ENCODE measurements at regions not wholly inside any gene's neighbourhood (a gene's known extent, or its start where the extent isn't known, plus 50 kb on each side); places are given as distances from the start of the nearest gene placed in this dataset.
"Not testable (repeated sequence)": the region's sequence is repeated elsewhere in the genome, so short reads cannot be mapped to it uniquely, and the experiment has no call there.

DNA sequence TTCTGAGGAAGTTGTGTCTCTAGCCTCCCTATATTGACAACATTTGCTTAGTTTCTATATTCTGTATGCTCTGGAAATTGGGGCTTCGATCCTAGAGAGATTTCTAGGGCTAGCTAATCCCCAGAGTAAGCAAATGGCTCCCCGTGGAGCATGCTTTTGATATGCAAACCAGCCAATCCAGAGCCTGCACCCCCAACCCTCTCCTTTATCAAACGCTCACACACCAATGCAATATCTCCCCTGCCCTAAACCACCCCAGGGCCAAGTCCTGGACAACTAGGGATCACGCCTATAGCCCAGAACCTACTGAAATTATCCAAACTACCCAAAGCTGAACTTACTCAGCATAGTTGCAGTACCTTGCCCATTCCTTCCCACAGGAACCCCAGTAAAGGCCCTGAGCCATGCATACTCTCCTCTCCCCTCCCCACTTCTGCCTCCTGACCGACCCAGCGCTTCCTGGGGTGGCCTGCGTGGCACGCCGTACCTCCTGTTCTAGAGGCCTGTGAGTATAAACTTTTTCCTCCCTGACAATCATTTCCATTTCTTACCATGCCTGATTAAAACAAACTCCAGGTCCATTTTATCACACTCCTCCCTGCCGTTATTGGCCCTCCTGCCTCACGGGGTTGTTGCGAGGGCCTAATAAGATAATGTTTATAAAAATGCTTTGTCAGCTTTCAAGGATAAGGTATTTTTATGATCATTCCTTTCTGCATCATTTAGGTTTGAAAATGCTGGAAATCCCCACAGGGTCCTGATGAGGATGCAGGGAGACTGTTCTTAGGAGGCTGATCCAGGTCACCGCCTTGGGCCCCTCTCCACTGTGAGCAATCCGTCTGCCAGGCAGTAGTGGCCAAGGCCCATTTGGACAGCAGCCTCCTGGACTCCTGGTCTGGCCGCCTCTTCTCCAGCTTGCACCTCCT is 102.7 kb downstream of the TENT5C start:
- no peak for DNase-seq

- DNase-seq: no peak
Observed at GRCh38 chr1:117709249-117709691, 103.4 kb downstream of the TENT5C start.

DNA sequence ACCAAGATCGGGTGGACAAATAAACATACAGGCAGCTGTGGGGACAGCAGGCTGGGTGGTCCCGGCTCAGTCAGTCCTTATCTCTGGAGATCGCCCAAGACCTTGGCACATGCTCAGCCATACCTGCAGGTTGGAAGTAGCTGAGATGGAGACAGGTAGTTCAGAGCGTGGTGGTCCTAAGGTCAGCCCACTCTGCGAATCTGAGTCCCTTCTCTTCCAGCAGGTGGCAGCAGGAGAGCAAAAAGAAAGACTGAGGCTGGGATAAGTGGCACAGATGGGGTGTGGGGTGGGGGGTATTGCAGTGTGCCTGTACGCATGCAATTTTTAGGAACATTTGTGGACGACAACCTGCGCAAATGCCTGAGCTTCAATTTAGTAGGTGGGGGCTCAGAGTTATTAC is 104.9 kb downstream of the TENT5C start:
- no peak for DNase-seq

GRCh38 chr1:117712621-117713020 is 106.8 kb downstream of the TENT5C start:
- DNase-seq: no peak

GRCh38 chr1:117714546-117714945 is 108.7 kb downstream of the TENT5C start:
- DNase-seq: no peak

DNA sequence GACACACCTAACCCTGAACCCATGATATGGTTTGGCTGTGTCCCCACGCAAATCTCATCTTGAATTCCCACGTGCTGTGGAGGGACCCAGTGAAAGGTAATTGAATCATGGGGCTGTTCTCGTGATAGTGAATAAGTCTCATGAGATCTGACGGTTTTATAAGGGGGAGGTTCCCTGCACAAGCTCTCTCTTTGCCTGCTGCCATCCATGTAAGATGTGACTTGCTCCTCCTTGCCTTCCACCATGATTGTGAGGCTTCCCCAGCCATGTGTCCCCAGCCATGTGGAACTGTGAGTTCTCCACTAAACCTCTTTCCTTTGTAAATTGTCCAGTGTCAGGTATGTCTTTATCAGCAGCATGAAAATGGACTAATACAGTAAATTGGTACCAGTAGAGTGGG is 110.2 kb downstream of the TENT5C start:
- not testable (repeated sequence) for DNase-seq

DNA sequence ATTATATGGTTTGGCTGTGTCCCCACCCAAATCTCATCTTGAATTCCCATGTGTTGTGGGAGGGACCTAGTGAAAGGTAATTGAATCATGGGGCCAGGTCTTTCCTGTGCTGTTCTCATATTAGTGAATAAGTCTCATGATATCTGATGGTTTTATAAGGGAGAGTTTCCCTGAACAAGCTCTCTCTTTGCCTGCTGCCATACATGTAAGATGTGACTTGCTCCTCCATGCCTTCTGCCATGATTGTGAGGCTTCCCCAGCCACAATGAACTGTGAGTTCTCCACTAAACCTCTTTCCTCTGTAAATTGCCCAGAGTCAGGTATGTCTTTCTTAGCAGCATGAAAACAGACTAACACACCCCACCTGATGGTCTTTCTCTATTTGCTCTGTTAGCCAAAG is 112.1 kb downstream of the TENT5C start:
- DNase-seq: not testable (repeated sequence)

DNA sequence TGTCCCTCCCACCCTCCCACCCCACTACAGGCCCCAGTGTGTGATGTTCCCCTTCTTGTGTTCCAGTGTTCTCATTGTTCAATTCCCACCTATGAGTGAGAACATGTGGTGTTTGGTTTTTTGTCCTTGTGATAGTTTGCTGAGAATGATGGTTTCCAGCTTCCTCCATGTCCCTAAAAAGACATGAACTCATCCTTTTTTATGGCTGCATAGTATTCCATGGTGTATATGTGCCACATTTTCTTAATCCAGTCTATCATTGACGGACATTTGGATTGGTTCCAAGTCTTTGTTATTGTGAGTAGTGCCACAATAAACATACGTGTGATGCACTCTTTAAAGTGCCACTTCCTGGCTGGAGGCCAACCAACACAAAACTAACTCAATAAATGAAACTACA is 112.7 kb downstream of the TENT5C start:
- not testable (repeated sequence) for DNase-seq

DNA sequence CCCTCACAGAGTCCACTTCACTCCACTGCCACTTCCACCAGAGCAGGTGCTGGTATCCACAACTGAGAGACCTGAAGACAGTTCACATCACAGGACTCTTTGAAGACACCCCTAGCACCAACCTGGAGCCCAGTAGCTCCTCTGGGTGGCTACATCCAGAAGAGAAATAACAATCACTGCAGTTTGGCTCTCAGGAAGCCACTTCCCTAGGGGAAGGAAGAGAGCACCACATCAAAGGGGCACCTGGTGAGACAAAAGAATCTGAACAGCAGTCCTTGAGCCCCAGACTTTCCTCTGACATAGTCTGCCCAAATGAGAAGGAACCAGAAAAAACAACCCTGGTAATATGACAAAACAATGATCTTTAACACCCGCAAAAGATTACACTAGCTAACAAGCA is 113.2 kb downstream of the TENT5C start:
- peak; percentile 68 for DNase-seq

- DNase-seq: no peak
Observed at GRCh38 chr1:117732065-117732797, 126.4 kb downstream of the TENT5C start.

- no peak for DNase-seq
Observed at GRCh38 chr1:117732956-117733355, 127.1 kb downstream of the TENT5C start.

DNA sequence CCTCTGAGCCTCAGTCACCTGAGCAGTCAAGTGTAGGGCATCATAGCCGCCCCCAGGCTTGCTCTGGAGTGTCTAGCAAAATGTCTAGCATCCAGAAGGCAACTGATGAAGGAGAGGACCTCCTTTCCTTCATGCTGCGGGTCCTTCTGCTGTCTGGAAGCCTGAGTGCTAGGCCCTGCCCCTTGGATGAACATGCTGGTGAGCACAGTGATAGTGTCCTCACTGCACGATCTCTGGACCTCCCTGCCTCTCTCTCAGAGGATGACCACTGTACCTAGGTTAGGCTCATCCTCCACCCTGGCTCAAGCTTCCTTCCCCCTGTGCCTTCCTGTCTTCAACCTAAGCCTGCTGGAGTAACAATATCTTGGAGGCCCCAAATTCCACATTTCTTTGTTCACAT is 128.6 kb downstream of the TENT5C start:
- no peak for DNase-seq

DNA sequence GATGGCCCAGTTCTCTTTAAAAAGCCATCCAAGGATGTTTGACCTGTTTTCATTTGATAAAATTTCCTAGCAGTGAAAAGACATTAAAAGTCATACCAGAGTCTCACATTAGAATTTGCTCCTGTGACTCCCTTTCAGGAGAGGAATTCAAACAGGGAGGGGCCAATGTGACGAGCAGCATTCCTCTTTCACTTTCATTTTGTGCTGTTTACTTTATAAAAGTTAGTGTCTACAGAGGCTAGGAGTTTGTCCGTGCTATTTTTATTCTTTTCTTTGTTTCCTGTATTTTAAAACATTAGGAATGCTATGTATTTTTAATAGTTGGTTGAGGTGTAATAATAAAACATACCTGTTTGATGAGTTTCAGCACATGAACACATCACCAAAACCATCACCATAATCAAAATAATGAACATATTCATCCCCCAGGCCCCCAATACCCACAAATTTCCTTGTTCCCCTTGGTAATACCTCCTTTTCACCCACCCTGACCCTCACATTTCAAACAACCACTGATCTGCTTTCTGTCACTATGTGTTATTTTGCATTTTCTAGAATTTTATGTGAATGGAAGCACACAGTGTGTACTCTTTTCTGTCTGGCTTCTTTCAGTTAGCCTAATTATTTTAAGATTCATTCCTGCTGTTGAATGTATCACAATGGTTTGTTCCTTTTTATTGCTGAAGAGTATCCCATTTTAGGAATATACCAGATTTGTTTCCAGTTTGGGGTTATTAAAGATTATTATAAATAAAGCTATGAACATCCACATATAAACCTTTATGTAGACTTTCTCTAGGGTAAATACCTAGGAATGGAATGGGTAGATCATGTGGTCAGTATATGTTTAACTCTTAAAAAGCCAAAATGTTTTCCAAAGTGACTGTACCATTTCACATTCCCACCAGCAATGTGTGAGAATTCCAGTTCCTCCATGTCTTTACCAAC is 129.5 kb downstream of the TENT5C start:
- peak; percentile 37 for DNase-seq

- no peak for DNase-seq
Observed at GRCh38 chr1:117739504-117739903, 133.7 kb downstream of the TENT5C start.

GRCh38 chr1:117740496-117740895 is 134.6 kb downstream of the TENT5C start:
- no peak for DNase-seq

DNA sequence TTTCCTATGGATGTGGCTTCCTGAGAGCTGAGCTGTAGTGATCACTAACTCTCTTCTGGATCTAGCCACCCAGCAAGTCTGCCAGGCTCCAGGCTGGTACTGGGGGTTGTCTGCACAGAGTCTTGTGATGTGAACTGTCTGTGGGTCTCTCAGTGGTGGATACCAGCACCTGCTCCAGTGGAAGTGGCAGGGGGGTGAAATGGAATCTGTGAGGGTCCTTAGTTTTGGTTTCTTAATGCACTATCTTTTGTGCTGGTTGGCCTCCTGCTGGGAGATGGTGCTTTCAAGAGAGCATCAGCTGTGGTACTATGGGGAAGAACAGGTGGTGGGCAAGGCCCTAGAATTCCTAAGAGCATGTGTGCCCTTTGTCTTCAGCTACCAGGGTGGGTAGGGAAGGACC is 140.7 kb downstream of the TENT5C start:
- DNase-seq: not testable (repeated sequence)

GRCh38 chr1:117747605-117748004 is 141.8 kb downstream of the TENT5C start:
- DNase-seq: no peak

DNA sequence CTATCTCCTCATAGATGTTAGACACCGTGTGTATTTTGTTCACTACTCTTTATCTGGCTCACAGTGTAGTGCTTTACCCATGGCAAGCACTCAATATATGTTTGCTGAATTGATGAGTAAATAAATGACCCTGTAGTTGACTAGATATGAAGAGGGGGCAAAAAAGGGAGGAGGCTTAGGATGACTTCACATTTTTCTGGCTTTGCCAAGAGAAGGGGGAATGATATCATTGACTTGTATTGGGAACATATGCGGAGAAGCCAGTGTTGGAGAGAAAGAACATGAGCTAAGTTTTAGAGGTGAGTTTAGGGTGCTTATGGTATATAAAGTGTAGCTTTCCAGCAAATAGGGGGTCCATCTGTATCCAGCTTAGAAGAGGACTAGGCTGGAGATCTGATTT is 145.5 kb downstream of the TENT5C start:
- no peak for DNase-seq

GRCh38 chr1:117752661-117753060 is 146.8 kb downstream of the TENT5C start:
- DNase-seq: no peak

GRCh38 chr1:117753232-117753631 is 147.4 kb downstream of the TENT5C start:
- no peak for DNase-seq

DNA sequence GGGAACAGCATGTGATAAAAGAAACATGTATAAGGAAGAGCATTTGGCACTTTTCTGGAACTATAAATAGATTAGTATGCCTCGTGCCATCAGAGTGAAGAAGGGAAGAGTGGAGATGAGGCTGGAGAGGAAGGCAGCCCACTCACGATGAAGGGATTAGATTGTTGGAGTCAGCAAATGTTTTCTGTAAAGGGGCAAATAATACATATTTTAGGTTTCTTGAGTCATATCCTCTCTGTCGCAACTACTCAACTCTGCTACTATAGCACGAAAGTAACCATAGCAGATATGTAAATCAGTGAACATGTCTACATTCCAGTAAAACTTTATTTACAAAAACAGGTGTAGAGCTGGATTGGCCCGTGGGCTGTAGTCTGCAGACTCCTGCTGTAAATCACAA is 147.8 kb downstream of the TENT5C start:
- no peak for DNase-seq

DNA sequence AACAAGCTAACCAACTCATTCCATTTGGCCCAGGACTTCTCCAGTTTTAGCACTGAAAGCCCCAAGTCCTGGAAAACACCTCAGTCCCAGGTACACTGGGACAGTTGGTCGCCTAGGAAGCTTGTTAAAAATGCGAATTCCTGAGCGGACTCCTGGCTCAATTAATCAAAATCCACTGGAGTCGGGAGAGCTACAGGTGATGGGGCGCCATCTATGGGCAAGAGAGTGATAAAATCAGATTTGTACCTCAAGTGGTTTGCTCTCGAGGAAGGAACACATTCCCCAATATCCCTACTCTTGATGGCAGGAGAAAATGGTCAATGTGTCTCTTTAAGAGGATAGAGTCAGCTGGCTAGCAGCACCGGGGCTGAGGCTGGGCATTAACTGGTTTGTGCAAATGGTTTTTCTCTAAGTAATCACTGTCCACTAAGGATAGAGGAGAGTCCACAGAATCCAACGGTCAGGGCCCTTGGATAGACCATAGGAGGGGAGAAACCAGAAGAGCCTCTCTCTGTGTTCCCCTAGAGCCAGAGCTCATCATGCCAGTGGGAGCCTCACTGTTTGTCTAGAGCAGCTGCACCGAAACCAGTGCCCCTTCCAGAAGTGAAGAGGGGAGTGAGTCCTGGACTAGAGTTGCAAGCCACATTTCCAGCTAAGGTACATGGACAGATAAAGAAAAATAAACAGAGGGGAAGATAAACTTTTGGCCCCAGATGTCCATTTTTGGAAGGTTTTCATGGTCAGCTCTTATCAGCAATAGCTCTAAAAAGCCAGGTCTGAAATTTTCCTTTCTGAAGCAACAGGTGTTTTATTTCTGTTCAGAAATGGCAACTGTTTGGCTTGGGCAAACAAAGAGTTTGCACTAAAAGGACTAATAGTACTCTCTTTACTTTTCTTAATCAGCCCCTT is 148.5 kb downstream of the TENT5C start:
- DNase-seq: peak; percentile 39

Data from central memory CD4-positive, alpha-beta T cell (primary cell).